Activated T-helper 1 cell treated with anti-CD3 and anti-CD28 coated beads, Interleukin-12 subunit alpha, Interleukin-12 subunit beta, Interleukin-2, Interleukin-4 antibody, amounts not matched to agents 30 ng/mL and 10 ng/mL and 1 ng/mL, durations not matched to agents 14 hours and 24 hours and 36 hours (primary cell): ENCODE measurements at regions not wholly inside any gene's neighbourhood (a gene's known extent, or its start where the extent isn't known, plus 50 kb on each side); places are given as distances from the start of the nearest gene placed in this dataset.

Experiments
- DNase-seq: peaks from one replicate; pipeline ENCODE4 v3.0.0; 2021; ENCODE audit warnings: low spot score
- H3K27ac Mint-ChIP-seq: one replicate; pipeline ENCODE4 v1.8.0; 2021; ENCODE audit warnings: mild to moderate bottlenecking, mixed read lengths
- H3K27me3 Mint-ChIP-seq: one replicate; pipeline ENCODE4 v1.8.0; 2022; ENCODE audit warnings: mild to moderate bottlenecking, moderate library complexity, mixed read lengths; ENCODE audit not compliant: insufficient read depth
- H3K36me3 Mint-ChIP-seq: one replicate; pipeline ENCODE4 v1.8.0; 2021; ENCODE audit warnings: low read depth, mixed read lengths
- H3K4me1 Mint-ChIP-seq: one replicate; pipeline ENCODE4 v1.8.0; 2021; ENCODE audit warnings: low read depth, mixed read lengths
- H3K4me3 Mint-ChIP-seq: one replicate; pipeline ENCODE4 v1.8.0; 2021; ENCODE audit warnings: mild to moderate bottlenecking, moderate library complexity, mixed read lengths
- H3K9me3 Mint-ChIP-seq: one replicate; pipeline ENCODE4 v1.8.0; 2021; ENCODE audit warnings: mixed read lengths
- intact Hi-C: fragments of 100-400 bp; cut with micrococcal nuclease; formaldehyde crosslinking; loops from one replicate; pipeline ENCODE4 v1.15.1; 2024

DNA sequence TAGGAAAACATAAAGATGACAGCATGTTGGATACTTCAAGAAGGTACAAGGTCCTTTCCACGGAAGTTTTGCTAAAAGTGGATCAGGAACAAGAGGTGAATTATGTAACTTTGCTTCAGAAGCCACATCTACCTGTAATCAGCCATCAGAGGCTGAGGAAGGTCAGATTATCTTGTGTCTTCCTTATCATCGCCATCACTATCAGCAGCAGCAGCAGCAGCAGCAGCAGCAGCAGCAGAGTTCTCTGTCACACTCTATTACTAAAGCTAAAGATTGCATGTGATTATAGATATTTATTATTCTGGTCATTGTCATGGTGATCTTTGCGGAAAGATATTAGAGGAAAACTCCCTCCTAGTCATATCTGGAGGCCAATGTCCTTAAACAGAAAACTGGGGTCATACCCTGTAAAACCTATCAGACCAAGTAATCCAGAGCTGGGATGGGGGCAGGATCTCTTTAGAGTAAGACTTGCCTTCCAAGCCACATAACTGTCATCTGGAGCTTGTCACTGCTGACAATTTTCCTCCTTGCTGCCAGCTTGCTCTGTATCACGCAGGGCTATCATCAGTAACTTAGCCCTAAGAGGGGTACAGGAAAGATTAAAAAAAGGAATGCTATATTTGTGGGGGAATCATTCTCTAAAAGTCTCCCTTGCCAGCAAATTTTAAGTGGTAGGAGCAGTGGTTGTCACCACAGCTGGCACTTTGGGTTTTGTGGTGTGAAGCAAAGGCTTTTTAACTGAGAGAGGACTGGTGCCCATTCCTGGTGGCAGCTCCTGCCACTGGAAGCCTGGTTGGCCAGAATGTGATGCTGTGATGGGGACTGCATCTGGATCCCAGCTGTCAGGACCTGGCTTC, 130.9 kb upstream of the RASGRP1 start:
- H3K36me3 Mint-ChIP-seq = peaks cover 8% of the 10 kb centered on the region
- peaks cover 90% of the 10 kb centered on the region for H3K4me1 Mint-ChIP-seq
- H3K27ac Mint-ChIP-seq = peak overlapping the region; percentile 89
- intact Hi-C loops = loop anchor here (5.0 to 10.0 kb wide), 4 partner anchors 208 to 927 kb away; partner anchors contain the start of gene SPRED1
- peak overlapping the region; percentile 20 for H3K4me3 Mint-ChIP-seq
- H3K9me3 Mint-ChIP-seq = peaks cover 3% of the 10 kb centered on the region
- H3K27me3 Mint-ChIP-seq = no peaks in the 10 kb centered on the region
- no peak for DNase-seq

DNA sequence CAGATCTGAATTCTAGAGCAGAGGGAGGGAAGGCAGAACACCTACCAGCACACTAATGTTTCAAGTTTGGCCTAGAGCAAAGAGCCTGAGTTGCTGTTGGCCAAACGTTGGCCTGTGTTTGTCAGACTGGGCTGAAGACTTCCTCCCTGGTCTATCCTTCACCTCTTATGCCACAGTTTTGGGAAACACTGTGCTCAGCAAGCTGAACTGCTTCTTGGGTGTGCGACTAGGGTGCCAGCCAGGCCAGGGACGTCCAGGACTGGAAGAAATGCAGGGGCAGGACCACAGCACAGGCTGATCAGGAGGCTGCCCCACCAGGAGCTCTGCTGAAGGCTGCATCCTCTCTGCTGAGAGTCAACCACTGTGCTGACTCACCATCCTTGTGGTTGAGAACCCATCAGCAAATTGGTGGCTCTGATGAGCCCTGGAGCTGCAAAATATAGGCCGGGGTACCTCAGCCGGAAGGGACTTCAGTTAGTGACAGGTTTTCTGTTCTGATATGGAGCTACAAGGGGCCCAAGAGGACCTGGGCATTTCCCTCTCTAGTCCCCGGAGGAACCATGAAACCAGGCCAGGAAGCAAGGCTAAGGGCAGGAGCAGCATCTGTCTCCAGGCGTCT, 131.6 kb upstream of the RASGRP1 start:
- H3K36me3 Mint-ChIP-seq = peaks cover 8% of the 10 kb centered on the region
- H3K4me1 Mint-ChIP-seq = peaks cover 83% of the 10 kb centered on the region
- H3K27ac Mint-ChIP-seq = peak overlapping the region; percentile 89
- H3K4me3 Mint-ChIP-seq = peak overlapping the region; percentile 74
- peaks cover 3% of the 10 kb centered on the region for H3K9me3 Mint-ChIP-seq
- intact Hi-C loops = loop anchor here (5.0 to 10.0 kb wide), 4 partner anchors 209 to 926 kb away; partner anchors contain the start of gene SPRED1
- H3K27me3 Mint-ChIP-seq = no peaks in the 10 kb centered on the region
- DNase-seq = peak; percentile 73

DNA sequence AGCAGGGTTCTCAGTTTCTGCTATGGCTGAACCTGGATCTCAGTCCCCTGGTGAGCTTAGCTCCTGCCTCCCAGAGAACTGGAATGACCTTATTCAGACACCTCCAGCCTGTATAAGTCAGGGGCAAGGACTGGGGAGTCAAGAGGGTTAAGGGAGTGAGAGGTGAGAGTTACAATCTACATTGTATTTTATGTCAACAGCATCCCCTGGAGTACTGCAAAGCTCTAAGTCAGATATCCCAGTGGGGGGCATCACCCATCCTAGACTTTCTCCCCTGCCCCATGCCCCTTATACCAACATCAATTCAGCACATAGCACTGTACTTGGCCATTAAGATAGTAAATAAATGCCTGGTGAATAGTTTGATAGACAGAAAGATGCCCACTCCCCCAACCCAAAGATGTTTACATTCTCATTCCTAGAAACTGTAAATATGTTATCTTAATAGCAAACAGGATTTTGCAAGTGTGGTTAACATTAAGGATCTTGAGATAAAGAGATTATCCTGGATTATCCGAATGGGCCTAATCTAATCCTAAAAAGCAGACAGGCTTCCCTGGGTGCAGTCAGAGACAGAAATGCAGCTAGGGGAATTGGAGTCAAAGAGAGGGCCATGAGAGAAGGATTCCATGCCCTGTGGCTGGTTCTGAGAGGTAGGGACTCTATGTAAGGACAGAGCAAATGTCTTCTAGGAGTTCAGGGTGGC, 132.3 kb upstream of the RASGRP1 start:
- intact Hi-C loops = loop anchor here (5.0 to 10.0 kb wide), 4 partner anchors 210 to 925 kb away; partner anchors contain the start of gene SPRED1
- H3K4me3 Mint-ChIP-seq = peak overlapping the region; percentile 74

DNA sequence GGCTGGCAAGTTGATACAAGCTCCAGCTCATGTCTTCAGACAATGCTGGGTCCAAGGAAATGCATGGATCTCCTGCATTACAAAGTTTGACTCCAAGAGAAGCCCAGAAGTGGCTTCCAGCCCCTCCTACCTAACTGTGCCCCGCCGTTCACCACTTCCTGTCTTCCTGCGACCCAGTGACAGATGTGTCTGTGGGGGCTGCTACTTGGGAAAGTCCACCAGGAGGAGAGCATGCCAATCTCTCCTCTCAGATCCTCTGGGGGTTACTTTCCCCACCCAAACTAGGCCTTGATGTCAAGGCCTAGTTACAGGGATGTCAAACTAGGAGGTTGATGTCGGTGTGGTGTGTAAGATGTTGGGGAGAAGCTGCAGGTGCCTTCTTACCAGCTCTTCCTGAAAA, 133.6 kb upstream of the RASGRP1 start:
- no peaks in the 10 kb centered on the region for H3K27me3 Mint-ChIP-seq
- H3K4me1 Mint-ChIP-seq = peaks cover 72% of the 10 kb centered on the region
- intact Hi-C loops = loop anchor here (5.0 to 10.0 kb wide), 4 partner anchors 211 to 924 kb away; partner anchors contain the start of gene SPRED1
- peak overlapping the region; percentile 40 for H3K4me3 Mint-ChIP-seq
- H3K9me3 Mint-ChIP-seq = peaks cover 3% of the 10 kb centered on the region
- peak overlapping the region; percentile 89 for H3K27ac Mint-ChIP-seq
- no peak for DNase-seq
- H3K36me3 Mint-ChIP-seq = peaks cover 8% of the 10 kb centered on the region

More for the DNA sequence above, 132.3 kb upstream of the RASGRP1 start:
- Mint-ChIP-seq H3K9me3 (peaks cover 3% of the 10 kb centered on the region), H3K36me3 (peaks cover 8% of the 10 kb centered on the region), H3K4me1 (peaks cover 77% of the 10 kb centered on the region), H3K27ac (peak overlapping the region; percentile 89), H3K27me3 (no peaks in the 10 kb centered on the region)
- DNase-seq = no peak

DNA sequence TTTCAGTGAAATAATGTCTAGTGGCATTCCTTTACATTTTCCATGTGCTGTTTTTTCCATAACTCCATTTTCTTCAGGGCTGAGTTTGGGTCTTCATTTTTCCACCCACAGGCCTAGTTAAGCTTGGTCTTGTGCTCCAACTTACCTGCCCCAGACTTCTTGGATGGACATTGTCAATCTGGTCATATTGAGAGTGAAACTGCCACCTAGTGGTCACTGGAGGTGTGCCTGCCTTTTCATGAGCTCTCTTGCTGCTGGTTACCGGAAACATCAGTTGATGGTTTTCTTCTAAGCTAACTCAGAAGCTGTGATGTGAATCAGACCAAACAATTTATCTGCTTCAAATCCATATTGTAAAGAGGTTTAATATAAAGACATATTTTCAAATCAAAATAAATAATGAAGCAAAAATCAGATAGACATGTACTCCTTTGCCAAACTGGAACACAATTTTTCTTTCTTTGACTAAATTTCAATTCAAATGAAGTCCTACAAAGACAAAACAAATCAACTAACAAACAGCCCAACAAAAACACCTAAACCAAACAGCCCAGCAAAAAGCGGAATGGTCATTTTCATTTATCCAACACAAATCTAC, 135.1 kb upstream of the RASGRP1 start:
- peak overlapping the region; percentile 76 for H3K27ac Mint-ChIP-seq
- H3K27me3 Mint-ChIP-seq = no peaks in the 10 kb centered on the region
- intact Hi-C loops = loop anchor here (1.0 to 10.0 kb wide), 8 partner anchors 14 to 923 kb away; partner anchors contain the start of genes FAM98B and SPRED1
- H3K4me1 Mint-ChIP-seq = peaks cover 70% of the 10 kb centered on the region
- peak overlapping the region; percentile 43 for H3K4me3 Mint-ChIP-seq
- peak; percentile 63 for DNase-seq
- H3K36me3 Mint-ChIP-seq = peaks cover 6% of the 10 kb centered on the region
- H3K9me3 Mint-ChIP-seq = no peaks in the 10 kb centered on the region

DNA sequence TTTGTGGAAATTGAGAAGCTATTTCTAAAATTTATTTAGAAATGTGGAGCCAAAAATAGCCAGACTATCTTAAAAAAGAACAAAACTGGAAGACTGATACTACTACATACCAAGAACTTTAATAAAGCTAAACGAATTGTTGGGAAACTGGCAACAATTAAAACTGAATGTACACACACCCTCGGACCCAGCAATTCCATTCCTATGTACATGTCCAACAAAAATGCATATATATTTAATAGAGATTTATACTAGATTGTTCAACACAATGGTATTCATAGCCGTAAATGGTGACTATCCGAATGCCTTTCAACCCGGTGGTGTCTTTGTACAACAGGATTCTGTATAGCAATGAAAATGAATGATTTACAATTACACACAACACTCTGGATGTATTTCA, 136.5 kb upstream of the RASGRP1 start:
- Mint-ChIP-seq H3K4me1 (peaks cover 70% of the 10 kb centered on the region), H3K4me3 (no peak overlapping the region), H3K27ac (no peak overlapping the region), H3K36me3 (peaks cover 3% of the 10 kb centered on the region), H3K27me3 (peaks cover 5% of the 10 kb centered on the region), H3K9me3 (no peaks in the 10 kb centered on the region)
- intact Hi-C loops = no loop called here
- no peak for DNase-seq

DNA sequence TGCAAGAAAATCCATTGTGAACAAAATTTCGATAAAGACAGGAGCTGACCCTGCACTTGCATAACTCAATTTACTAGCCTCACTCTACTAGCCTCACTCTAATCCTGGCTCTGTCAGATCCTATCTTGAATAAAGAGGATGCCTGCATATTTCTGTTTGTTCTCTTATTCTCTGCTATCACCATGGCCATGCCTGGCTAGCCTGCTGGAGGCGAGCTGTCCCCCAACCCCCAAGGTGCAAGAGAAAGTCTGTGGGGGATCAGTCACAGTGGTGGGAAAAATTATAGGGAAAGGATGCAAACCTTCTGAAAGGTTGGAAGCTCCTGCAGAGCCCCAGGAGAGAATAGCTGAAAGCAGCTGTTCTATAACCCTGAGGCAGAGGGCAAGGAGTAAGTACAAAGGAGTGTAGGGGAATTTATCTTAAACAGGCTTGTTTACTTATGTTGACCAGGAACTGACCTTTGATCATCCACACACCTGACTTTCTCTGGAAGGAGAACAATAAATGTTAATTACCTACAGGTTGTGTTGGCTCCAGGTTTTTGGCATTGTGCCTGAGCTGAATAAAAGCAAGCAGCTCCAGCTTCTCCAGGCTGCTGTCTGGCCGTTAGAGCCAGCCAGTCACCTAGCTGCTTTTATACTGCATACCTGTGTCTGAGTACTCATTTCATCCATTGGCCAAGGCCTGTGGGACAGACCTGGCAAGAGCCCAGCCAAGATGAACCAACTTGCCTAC, 137.7 kb upstream of the RASGRP1 start:
- Mint-ChIP-seq H3K4me3 (no peak overlapping the region), H3K27ac (no peak overlapping the region), H3K27me3 (peaks cover 9% of the 10 kb centered on the region), H3K9me3 (no peaks in the 10 kb centered on the region), H3K4me1 (peaks cover 58% of the 10 kb centered on the region), H3K36me3 (peaks cover 3% of the 10 kb centered on the region)
- DNase-seq = no peak
- intact Hi-C loops = no loop called here

DNA sequence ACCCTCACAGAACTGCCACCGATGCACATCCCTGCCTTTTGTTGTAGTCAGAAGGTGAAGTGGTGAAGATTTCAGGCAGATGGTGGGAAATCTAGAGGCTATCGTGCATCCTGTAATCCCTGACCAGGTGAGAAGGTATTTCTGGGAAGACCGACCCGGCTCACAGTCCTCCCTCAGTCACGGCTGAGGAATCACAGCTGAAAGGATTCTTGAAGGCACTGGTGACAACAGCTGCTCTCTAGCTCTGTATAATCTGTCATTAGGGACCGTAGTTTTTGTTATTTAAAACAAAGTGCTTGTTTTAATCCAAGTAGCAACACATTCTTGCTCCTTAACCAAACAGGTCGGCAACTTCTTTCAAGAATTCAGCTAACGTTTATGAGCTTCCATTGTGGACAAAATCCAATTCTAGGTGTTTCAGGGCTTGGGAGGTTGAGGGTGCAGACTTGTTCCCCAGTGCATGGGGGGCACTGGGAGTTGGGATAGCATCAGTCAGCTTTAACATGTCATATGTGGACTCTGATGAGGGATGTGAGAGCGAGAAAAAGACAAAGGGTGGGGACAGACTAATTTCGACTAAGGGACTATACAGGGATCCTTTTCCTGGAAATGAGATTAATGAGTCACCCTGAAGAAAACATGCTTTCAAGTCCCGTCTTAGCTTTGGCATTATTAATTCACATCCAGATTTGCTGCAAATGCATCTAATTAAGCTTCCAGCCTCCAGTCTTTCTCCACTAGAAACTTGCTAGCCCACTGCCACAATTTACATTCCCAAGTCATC, 141.0 kb upstream of the RASGRP1 start:
- DNase-seq = no peak
- intact Hi-C loops = loop anchor here (5.0 kb wide), 1 partner anchor 112 kb away; no protein-coding TSS in a partner anchor
- no peak overlapping the region for H3K27ac Mint-ChIP-seq
- H3K4me1 Mint-ChIP-seq = peaks cover 26% of the 10 kb centered on the region
- H3K4me3 Mint-ChIP-seq = no peak overlapping the region
- no peaks in the 10 kb centered on the region for H3K9me3 Mint-ChIP-seq
- H3K27me3 Mint-ChIP-seq = peaks cover 10% of the 10 kb centered on the region
- no peaks in the 10 kb centered on the region for H3K36me3 Mint-ChIP-seq

DNA sequence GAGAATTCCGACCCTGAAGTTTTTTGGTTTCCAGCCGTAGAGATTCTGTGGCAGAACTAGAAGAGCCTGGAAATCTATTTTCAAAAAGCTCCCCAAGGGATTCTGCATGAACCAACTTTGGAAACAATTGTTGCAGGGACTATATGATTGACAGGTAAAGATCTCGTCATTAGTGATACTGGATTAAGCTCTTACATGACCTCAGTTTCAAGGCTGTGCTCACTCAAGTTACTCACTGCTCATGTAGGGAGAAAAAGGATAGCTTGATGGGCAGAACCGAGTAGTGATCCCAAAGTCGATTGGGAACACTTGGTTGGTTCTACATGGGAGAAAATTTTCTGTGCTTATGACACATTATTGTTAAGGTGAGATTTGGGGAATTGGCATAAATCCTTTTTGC, 142.3 kb upstream of the RASGRP1 start:
- Mint-ChIP-seq H3K4me3 (no peak overlapping the region), H3K4me1 (peaks cover 26% of the 10 kb centered on the region), H3K9me3 (no peaks in the 10 kb centered on the region), H3K36me3 (no peaks in the 10 kb centered on the region), H3K27me3 (peaks cover 10% of the 10 kb centered on the region), H3K27ac (no peak overlapping the region)
- DNase-seq = no peak
- intact Hi-C loops = loop anchor here (5.0 kb wide), 1 partner anchor 110 kb away; no protein-coding TSS in a partner anchor

DNA sequence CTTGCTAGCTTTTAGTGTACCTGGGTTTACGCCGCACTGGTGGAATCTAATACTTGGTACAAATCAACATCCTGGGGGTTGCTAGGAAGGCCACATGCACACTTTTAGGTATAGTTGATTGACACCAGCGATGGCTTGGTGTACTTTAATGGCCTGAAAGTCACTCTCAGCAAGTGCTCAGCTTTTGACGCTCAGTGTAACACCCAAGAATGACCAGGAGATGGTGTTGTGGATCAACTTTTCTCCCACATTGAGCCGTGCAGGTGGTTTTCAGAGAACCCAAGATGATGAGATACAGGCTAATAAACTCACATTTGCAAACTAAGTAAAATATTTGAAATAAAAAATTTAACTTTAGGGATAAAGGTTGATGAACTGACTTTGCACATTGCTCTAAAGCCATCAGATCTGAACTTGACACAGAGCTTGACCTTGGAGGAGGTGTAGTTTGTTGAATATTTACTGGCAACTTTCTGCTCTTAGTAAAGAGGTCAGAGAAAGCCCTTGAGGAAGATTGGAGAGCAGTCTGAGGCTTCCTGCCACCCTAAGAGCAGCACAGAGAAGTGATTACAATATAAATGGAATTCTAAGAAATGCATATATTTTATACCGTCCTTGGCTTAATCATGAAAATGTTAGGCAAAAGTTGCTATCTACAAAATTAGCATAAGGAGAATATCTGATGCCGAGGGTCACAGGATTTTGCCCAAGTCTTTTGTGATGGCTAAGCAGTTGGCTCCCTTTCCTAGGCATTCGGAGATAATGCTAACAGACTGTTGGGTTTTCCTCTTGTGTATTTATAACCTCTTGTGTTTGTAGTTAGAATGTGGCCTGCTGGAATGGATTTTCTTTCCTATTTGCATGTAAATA, 143.4 kb upstream of the RASGRP1 start:
- H3K27ac Mint-ChIP-seq = no peak overlapping the region
- peaks cover 10% of the 10 kb centered on the region for H3K27me3 Mint-ChIP-seq
- no peaks in the 10 kb centered on the region for H3K36me3 Mint-ChIP-seq
- no peaks in the 10 kb centered on the region for H3K9me3 Mint-ChIP-seq
- peaks cover 26% of the 10 kb centered on the region for H3K4me1 Mint-ChIP-seq
- H3K4me3 Mint-ChIP-seq = no peak overlapping the region
- no peak for DNase-seq
- intact Hi-C loops = loop anchor here (1.0 to 5.0 kb wide), 5 partner anchors 109 to 1049 kb away; no protein-coding TSS in a partner anchor
